A549 (cell line): ENCODE measurements at regions not wholly inside any gene's neighbourhood (a gene's known extent, or its start where the extent isn't known, plus 50 kb on each side); places are given as distances from the start of the nearest gene placed in this dataset.

Experiments used
- ATAC-seq, 2 experiments: fragments of 200-7000 bp in 1 of 2; fragments of >200 bp in 1 of 2; cut with Nextera tagmentation in 1 of 2; cut with Tn5 transposase in 1 of 2; 3 replicates each; pipeline versions ENCODE4 v1.8.0 to v1.9.1; 2018 to 2020; ENCODE audit warnings: mild to moderate bottlenecking in 1 of 2, moderate library complexity in 1 of 2
- CTCF ChIA-PET: fragments of 300-600 bp; sonication (Branson Sonifier 250); formaldehyde crosslinking; extraction: SDS; loops from one replicate; lab custom pipeline; 2021; ENCODE audit warnings: antibody characterized with exemption, inconsistent platforms; lab: Yijun Ruan, JAX
- POLR2A ChIA-PET: fragments of 350-600 bp; formaldehyde crosslinking; extraction: SDS; loops from one replicate; lab custom pipeline; 2021; ENCODE audit warnings: antibody characterized with exemption, inconsistent platforms; lab: Yijun Ruan, JAX
- DNase-seq, 2 experiments: peaks; one replicate each; pipeline versions ENCODE4 v3.0.0 to v3.0.0-alpha.2; 2011 to 2016; ENCODE audit warnings: low read depth in 1 of 2, low spot score in 1 of 2
- FAIRE-seq: peaks from 2 replicates; lab custom pipeline; 2011; peaks lifted over from hg19 to GRCh38; lab: Jason Lieb, UNC
- H3K27ac ChIP-seq, 2 experiments: fragments of >200 bp; sonication (Bioruptor Twin); formaldehyde crosslinking; 3 replicates each; pipeline ENCODE4 v1.5.1; 2016 to 2017
- H3K4me1 ChIP-seq: fragments of >200 bp; sonication (Bioruptor Twin); formaldehyde crosslinking; 3 replicates; pipeline ENCODE4 v1.6.1; 2016
- H3K4me2 ChIP-seq: fragments of >200 bp; sonication (Bioruptor Twin); formaldehyde crosslinking; 3 replicates; pipeline ENCODE4 v1.6.1; 2016
- H3K4me3 ChIP-seq: fragments of >200 bp; sonication (Bioruptor Twin); formaldehyde crosslinking; 3 replicates; pipeline ENCODE4 v1.5.1; 2016
- H3K9me3 ChIP-seq: fragments of >200 bp; sonication (Bioruptor Twin); formaldehyde crosslinking; 3 replicates; pipeline ENCODE4 v1.6.1; 2016
- CEBPB ChIP-seq, 2 experiments: fragments of >200 bp in 1 of 2; sonication (Bioruptor Twin) in 1 of 2; formaldehyde crosslinking in 1 of 2; IDR thresholded peaks; 2 replicates each; pipeline ENCODE4 v1.6.1; 2012 to 2016
- CHD2 ChIP-seq: fragments of 150-350 bp; IDR thresholded peaks from 2 replicates; pipeline ENCODE4 v1.6.1; 2014; ENCODE audit warnings: low read length; ENCODE audit not compliant: partially characterized antibody
- EP300 ChIP-seq, 2 experiments: fragments of >200 bp; sonication (Bioruptor Twin); formaldehyde crosslinking; IDR thresholded peaks; 2 replicates in 1 of 2; 3 replicates in 1 of 2; pipeline ENCODE4 v1.6.1; 2016 to 2017
- FOSL2 ChIP-seq, 2 experiments: fragments of 450-650 bp in 1 of 2; fragments of >200 bp in 1 of 2; sonication (Bioruptor Twin) in 1 of 2; formaldehyde crosslinking; IDR thresholded peaks; 2 replicates each; pipeline versions ENCODE4 v1.5.0 to v1.6.1; 2016 to 2020; ENCODE audit warnings: mild to moderate bottlenecking in 1 of 2, moderate library complexity in 1 of 2
- GATA3 ChIP-seq: IDR thresholded peaks from 2 replicates; pipeline ENCODE4 v1.6.1; 2012; ENCODE audit warnings: borderline replicate concordance
- HDAC2 ChIP-seq: fragments of 200-600 bp; sonication (generic); IDR thresholded peaks from 2 replicates; pipeline ENCODE4 v1.6.1; 2016
- HOXA7 ChIP-seq: fragments of 250-450 bp; sonication (Bioruptor Pico); IDR thresholded peaks from 2 replicates; pipeline ENCODE4 v1.5.0; 2020; ENCODE audit warnings: mild to moderate bottlenecking, moderate library complexity
- HOXB13 ChIP-seq: fragments of 250-450 bp; sonication (Bioruptor Pico); IDR thresholded peaks from 2 replicates; pipeline ENCODE4 v1.5.0; 2020; ENCODE audit warnings: low read depth, mild to moderate bottlenecking, moderate library complexity
- JUN ChIP-seq, 2 experiments: fragments of >200 bp; sonication (Bioruptor Twin); formaldehyde crosslinking; IDR thresholded peaks; 2 replicates in 1 of 2; 3 replicates in 1 of 2; pipeline ENCODE4 v1.6.1; 2016 to 2017
- JUNB ChIP-seq: fragments of >200 bp; sonication (Bioruptor Twin); formaldehyde crosslinking; IDR thresholded peaks from 2 replicates; pipeline ENCODE4 v1.6.1; 2016
- KDM5A ChIP-seq: fragments of 200-600 bp; sonication (generic); IDR thresholded peaks from 2 replicates; pipeline ENCODE4 v1.6.1; 2016; ENCODE audit warnings: antibody characterized with exemption, mild to moderate bottlenecking
- MAFK ChIP-seq: fragments of 450-650 bp; IDR thresholded peaks from 2 replicates; pipeline ENCODE4 v1.6.1; 2014; ENCODE audit not compliant: partially characterized antibody
- MYC ChIP-seq: IDR thresholded peaks from 2 replicates; pipeline ENCODE4 v1.6.1; 2012; ENCODE audit warnings: mild to moderate bottlenecking, inconsistent platforms, low read length, improper control_type of control experiment, borderline replicate concordance
- NFE2L2 ChIP-seq: fragments of 150-350 bp; conservative IDR thresholded peaks from 2 replicates; pipeline ENCODE4 v1.6.1; 2014; ENCODE audit warnings: low read length
- NPAS2 ChIP-seq: fragments of 250-450 bp; sonication (Bioruptor Pico); IDR thresholded peaks from 2 replicates; pipeline ENCODE4 v1.8.0; 2022; ENCODE audit warnings: mild to moderate bottlenecking, moderate library complexity, borderline replicate concordance
- NR3C1 ChIP-seq: fragments of >200 bp; sonication (Bioruptor Twin); formaldehyde crosslinking; IDR thresholded peaks from 3 replicates; pipeline ENCODE4 v1.6.1; 2017
- PHF8 ChIP-seq: fragments of 200-600 bp; sonication (generic); IDR thresholded peaks from 2 replicates; pipeline ENCODE4 v1.6.1; 2016; ENCODE audit warnings: low read depth, mild to moderate bottlenecking, antibody characterized with exemption, moderate library complexity, borderline replicate concordance
- RAD21 ChIP-seq, 2 experiments: fragments of >200 bp in 1 of 2; sonication (Bioruptor Twin) in 1 of 2; formaldehyde crosslinking in 1 of 2; IDR thresholded peaks in 1 of 2; conservative IDR thresholded peaks in 1 of 2; 2 replicates in 1 of 2; 3 replicates in 1 of 2; pipeline ENCODE4 v1.6.1; 2012 to 2018; ENCODE audit warnings: inconsistent platforms in 1 of 2
- RARB ChIP-seq: fragments of 250-450 bp; sonication (Bioruptor Pico); IDR thresholded peaks from 2 replicates; pipeline ENCODE4 v1.8.0; 2021; ENCODE audit warnings: mild to moderate bottlenecking, moderate library complexity
- RCOR1 ChIP-seq: fragments of 150-350 bp; IDR thresholded peaks from 2 replicates; pipeline ENCODE4 v1.6.1; 2014; ENCODE audit warnings: antibody characterized with exemption, low read length, low read depth
- RNF2 ChIP-seq: fragments of 200-600 bp; sonication (generic); IDR thresholded peaks from 2 replicates; pipeline ENCODE4 v1.6.1; 2016; ENCODE audit warnings: low read depth, mild to moderate bottlenecking, antibody characterized with exemption, moderate library complexity, borderline replicate concordance
- ZC3H11A ChIP-seq: fragments of 450-650 bp; IDR thresholded peaks from 2 replicates; pipeline ENCODE4 v1.6.1; 2014; ENCODE audit warnings: antibody characterized with exemption, mild to moderate bottlenecking
- ZNF302 ChIP-seq: fragments of 250-450 bp; sonication (Bioruptor Pico); IDR thresholded peaks from 2 replicates; pipeline ENCODE4 v1.9.0; 2021; ENCODE audit warnings: inconsistent platforms, mild to moderate bottlenecking, moderate library complexity
- WGBS: methylation state at CpG from one replicate; pipeline ENCODE4 v1.1.6; 2017; ENCODE audit errors: missing lambda C conversion rate; 5-methylcytosine and 5-hydroxymethylcytosine counted together
- TF ChIP-seq, protein P1 (sequence below): IDR thresholded peaks from 2 replicates; pipeline ENCODE4 v1.6.1; 2012
- TF ChIP-seq, protein P2 (sequence below): fragments of >200 bp; sonication (Bioruptor Twin); formaldehyde crosslinking; IDR thresholded peaks from 3 replicates; pipeline ENCODE4 v1.5.1; 2016
- TF ChIP-seq, protein P3 (sequence below): fragments of >200 bp; sonication (Bioruptor Twin); formaldehyde crosslinking; IDR thresholded peaks from 3 replicates; pipeline ENCODE4 v1.6.1; 2016
- TF ChIP-seq, protein P4 (sequence below): fragments of 200-600 bp; sonication (generic); IDR thresholded peaks from 2 replicates; pipeline ENCODE4 v1.6.1; 2016; ENCODE audit warnings: antibody characterized with exemption, mild to moderate bottlenecking, moderate library complexity
- TF ChIP-seq, protein P5 (sequence below): fragments of 450-650 bp; IDR thresholded peaks from 2 replicates; pipeline ENCODE4 v1.6.1; 2014; ENCODE audit warnings: antibody characterized with exemption

DNA sequence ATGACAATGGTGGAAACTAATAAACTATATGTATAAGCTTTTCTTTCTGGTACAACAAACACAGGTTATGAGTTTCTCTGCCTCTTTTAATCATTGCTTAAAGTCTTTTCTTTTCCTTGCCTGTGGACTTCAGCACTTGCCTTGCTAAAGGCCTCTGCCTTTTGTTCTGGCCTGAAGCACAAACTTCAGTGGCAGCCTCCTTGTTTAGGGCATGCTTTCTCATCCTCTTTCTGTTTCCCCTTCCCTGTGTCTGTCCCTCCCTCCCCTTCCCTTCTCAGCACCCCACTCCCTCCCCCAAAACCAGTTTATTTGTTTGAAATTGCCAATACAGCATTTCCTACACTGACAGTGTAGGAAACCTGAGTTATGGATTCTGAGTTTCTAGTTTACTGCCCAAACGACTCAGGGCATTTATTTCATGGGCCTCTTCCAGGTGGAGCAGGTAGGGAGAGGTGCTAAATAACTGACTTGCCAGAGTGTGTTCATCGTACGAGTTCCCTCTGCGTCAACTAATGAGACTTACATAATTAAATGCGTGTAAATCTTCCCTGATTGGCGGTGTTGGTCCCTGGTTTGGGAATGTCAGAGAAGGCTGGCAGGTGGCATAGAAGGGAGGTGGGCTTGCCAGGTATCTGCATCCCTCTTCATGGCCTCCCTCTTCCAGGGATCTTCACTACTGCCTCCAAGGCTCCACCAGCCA, 311.0 kb downstream of the FBXW7 start:
- ChIA-PET POLR2A (no interaction called here), CTCF (interaction anchor here (0.9 to 1.4 kb wide), 2 partner anchors 9 to 266 kb away, joined by 3 to 4 read pairs; no protein-coding TSS in a partner anchor)
- H3K4me3 ChIP-seq: no peak overlapping the region
- TF ChIP-seq, protein P1, sequence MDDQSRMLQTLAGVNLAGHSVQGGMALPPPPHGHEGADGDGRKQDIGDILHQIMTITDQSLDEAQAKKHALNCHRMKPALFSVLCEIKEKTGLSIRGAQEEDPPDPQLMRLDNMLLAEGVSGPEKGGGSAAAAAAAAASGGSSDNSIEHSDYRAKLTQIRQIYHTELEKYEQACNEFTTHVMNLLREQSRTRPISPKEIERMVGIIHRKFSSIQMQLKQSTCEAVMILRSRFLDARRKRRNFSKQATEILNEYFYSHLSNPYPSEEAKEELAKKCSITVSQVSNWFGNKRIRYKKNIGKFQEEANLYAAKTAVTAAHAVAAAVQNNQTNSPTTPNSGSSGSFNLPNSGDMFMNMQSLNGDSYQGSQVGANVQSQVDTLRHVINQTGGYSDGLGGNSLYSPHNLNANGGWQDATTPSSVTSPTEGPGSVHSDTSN: no peak
- TF ChIP-seq EP300 (IDR thresholded peaks at IDR 0.05) (no peak), GATA3 (no peak), HOXA7 (CRISPR knock-in tag) (no peak), HDAC2 (no peak), RAD21 (conservative IDR thresholded peaks at IDR 0.05 in 1 of 2, IDR thresholded peaks at IDR 0.05 in 1 of 2) (no peak), NR3C1 (no peak), ZNF302 (CRISPR knock-in tag) (no peak), NPAS2 (CRISPR knock-in tag) (no peak), PHF8 (no peak), MYC (no peak)
- TF ChIP-seq, protein P2, sequence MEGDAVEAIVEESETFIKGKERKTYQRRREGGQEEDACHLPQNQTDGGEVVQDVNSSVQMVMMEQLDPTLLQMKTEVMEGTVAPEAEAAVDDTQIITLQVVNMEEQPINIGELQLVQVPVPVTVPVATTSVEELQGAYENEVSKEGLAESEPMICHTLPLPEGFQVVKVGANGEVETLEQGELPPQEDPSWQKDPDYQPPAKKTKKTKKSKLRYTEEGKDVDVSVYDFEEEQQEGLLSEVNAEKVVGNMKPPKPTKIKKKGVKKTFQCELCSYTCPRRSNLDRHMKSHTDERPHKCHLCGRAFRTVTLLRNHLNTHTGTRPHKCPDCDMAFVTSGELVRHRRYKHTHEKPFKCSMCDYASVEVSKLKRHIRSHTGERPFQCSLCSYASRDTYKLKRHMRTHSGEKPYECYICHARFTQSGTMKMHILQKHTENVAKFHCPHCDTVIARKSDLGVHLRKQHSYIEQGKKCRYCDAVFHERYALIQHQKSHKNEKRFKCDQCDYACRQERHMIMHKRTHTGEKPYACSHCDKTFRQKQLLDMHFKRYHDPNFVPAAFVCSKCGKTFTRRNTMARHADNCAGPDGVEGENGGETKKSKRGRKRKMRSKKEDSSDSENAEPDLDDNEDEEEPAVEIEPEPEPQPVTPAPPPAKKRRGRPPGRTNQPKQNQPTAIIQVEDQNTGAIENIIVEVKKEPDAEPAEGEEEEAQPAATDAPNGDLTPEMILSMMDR: no peak
- TF ChIP-seq, protein P3, sequence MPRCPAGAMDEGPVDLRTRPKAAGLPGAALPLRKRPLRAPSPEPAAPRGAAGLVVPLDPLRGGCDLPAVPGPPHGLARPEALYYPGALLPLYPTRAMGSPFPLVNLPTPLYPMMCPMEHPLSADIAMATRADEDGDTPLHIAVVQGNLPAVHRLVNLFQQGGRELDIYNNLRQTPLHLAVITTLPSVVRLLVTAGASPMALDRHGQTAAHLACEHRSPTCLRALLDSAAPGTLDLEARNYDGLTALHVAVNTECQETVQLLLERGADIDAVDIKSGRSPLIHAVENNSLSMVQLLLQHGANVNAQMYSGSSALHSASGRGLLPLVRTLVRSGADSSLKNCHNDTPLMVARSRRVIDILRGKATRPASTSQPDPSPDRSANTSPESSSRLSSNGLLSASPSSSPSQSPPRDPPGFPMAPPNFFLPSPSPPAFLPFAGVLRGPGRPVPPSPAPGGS: no peak
- no peak for FAIRE-seq
- no peak for DNase-seq
- no peak overlapping the region for H3K27ac ChIP-seq
- ATAC-seq: no peak
- no peaks in the 10 kb centered on the region for H3K4me1 ChIP-seq
- H3K4me2 ChIP-seq: no peak overlapping the region
- 79% methylated on average over 6 of the region's 6 CpGs for WGBS
- no peaks in the 10 kb centered on the region for H3K9me3 ChIP-seq

DNA sequence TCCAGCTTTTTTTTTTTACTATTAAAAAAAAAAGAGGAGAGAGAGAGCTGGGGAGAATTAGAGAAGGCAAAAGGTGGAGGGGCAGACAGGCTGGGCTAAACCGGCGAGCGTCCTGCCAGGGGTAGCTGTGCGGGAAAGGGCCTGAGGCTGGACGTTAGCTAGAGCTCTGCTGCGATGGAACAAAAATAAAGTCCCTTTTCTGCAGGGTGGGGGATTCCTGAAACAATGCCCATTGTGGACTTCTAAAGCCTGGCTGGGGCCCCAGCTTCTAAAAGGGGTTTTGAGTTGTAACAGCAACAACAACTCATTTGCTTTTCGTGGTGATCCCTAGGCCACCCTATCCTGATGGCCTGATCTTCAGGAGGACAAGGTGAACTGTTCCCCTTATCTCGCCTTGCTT, 311.7 kb downstream of the FBXW7 start:
- Histone ChIP-seq H3K4me2 (no peak overlapping the region), H3K4me3 (no peak overlapping the region), H3K27ac (no peak overlapping the region), H3K4me1 (no peaks in the 10 kb centered on the region), H3K9me3 (no peaks in the 10 kb centered on the region)
- no peak for FAIRE-seq
- TF ChIP-seq MYC (no peak), JUNB (no peak), MAFK (no peak), JUN (IDR thresholded peaks at IDR 0.05) (no peak), ZC3H11A (no peak), RCOR1 (no peak), NPAS2 (CRISPR knock-in tag) (no peak), GATA3 (no peak), HOXB13 (no peak), NFE2L2 (no peak), CHD2 (no peak), HDAC2 (no peak), RNF2 (no peak), FOSL2 (IDR thresholded peaks at IDR 0.05) (no peak), FOSL2 (CRISPR knock-in tag; IDR thresholded peaks at IDR 0.05) (no peak), RARB (CRISPR knock-in tag) (no peak), CEBPB (IDR thresholded peaks at IDR 0.05) (no peak), KDM5A (no peak)
- TF ChIP-seq, protein P4, sequence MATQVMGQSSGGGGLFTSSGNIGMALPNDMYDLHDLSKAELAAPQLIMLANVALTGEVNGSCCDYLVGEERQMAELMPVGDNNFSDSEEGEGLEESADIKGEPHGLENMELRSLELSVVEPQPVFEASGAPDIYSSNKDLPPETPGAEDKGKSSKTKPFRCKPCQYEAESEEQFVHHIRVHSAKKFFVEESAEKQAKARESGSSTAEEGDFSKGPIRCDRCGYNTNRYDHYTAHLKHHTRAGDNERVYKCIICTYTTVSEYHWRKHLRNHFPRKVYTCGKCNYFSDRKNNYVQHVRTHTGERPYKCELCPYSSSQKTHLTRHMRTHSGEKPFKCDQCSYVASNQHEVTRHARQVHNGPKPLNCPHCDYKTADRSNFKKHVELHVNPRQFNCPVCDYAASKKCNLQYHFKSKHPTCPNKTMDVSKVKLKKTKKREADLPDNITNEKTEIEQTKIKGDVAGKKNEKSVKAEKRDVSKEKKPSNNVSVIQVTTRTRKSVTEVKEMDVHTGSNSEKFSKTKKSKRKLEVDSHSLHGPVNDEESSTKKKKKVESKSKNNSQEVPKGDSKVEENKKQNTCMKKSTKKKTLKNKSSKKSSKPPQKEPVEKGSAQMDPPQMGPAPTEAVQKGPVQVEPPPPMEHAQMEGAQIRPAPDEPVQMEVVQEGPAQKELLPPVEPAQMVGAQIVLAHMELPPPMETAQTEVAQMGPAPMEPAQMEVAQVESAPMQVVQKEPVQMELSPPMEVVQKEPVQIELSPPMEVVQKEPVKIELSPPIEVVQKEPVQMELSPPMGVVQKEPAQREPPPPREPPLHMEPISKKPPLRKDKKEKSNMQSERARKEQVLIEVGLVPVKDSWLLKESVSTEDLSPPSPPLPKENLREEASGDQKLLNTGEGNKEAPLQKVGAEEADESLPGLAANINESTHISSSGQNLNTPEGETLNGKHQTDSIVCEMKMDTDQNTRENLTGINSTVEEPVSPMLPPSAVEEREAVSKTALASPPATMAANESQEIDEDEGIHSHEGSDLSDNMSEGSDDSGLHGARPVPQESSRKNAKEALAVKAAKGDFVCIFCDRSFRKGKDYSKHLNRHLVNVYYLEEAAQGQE: no peak
- TF ChIP-seq, protein P5, sequence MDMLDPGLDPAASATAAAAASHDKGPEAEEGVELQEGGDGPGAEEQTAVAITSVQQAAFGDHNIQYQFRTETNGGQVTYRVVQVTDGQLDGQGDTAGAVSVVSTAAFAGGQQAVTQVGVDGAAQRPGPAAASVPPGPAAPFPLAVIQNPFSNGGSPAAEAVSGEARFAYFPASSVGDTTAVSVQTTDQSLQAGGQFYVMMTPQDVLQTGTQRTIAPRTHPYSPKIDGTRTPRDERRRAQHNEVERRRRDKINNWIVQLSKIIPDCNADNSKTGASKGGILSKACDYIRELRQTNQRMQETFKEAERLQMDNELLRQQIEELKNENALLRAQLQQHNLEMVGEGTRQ: no peak
- 76% methylated on average over 8 of the region's 8 CpGs for WGBS
- POLR2A ChIA-PET: no interaction called here
- CTCF ChIA-PET: interaction anchor here (1.2 to 1.4 kb wide), 2 partner anchors 8 to 10 kb away, joined by 3 to 4 read pairs; no protein-coding TSS in a partner anchor
- DNase-seq: no peak
- ATAC-seq: no peak
